Pancreas (tissue), 10 donors: ENCODE measurements at regions not wholly inside any gene's neighbourhood (a gene's known extent, or its start where the extent isn't known, plus 50 kb on each side); places are given as distances from the start of the nearest gene placed in this dataset.

Experiments used
- ATAC-seq, 4 donors: fragments of 200-7000 bp; cut with Tn5 transposase; one replicate each; pipeline versions ENCODE4 v1.8.0 to v1.9.1; 2020; ENCODE audit warnings: mild to moderate bottlenecking in 4 of 4, moderate library complexity in 4 of 4
- DNase-seq, 6 donors: peaks; one replicate each; pipeline ENCODE4 v3.0.0-alpha.2; 2020
- FAIRE-seq: peaks from 2 replicates; lab custom pipeline; 2012; peaks lifted over from hg19 to GRCh38; lab: Jason Lieb, UNC
- H3K27ac ChIP-seq, 4 donors: fragments of 200-600 bp; sonication (generic); 1 replicate in 3 of 4; 2 replicates in 1 of 4; pipeline versions ENCODE4 v1.5.0 to v1.8.0; 2020
- H3K27me3 ChIP-seq, 4 donors: fragments of 200-600 bp; one replicate each; pipeline ENCODE4 v1.8.0; 2021
- H3K36me3 ChIP-seq, 3 donors: fragments of 200-600 bp; sonication (generic) in 1 of 3; one replicate each; pipeline versions ENCODE4 v1.5.0 to v1.8.0; 2020 to 2021
- H3K4me1 ChIP-seq, 3 donors: fragments of 200-600 bp; one replicate each; pipeline ENCODE4 v1.8.0; 2021
- H3K4me3 ChIP-seq, 4 donors: fragments of 200-600 bp; sonication (generic) in 2 of 4; one replicate each; pipeline versions ENCODE4 v1.5.0 to v1.8.0; 2020 to 2021
- H3K9me3 ChIP-seq, 4 donors: fragments of 200-600 bp; one replicate each; pipeline ENCODE4 v1.8.0; 2021
- WGBS, 2 donors: extraction: QIAGEN DNeasy Blood & Tissue Kit; methylation state at CpG; one replicate each; pipeline ENCODE4 v1.1.7; 2013; 5-methylcytosine and 5-hydroxymethylcytosine counted together
- intact Hi-C, 3 donors: fragments of 100-400 bp; cut with DNase I; formaldehyde crosslinking; loops; one replicate each; pipeline versions ENCODE4 v1.11.1 to v1.14.2; 2022
- TF ChIP-seq, protein P1 (sequence below), 4 donors: fragments of 200-600 bp; sonication (generic) in 3 of 4; IDR thresholded peaks; one replicate each; pipeline versions ENCODE4 v1.5.0 to v1.8.0; 2021; ENCODE audit warnings: antibody characterized with exemption in 4 of 4
- donor health status: healthy with polysubstance abuse.
- donor health status: DM: no; HTN: no; CAD: no; lungs with moderate emphysema.
- donor health status: DM: no; HTN: no; CAD: no.
- donor health status: control.
- donor health status: control.
- donor health status: Bipolar disorder and iron deficiency.
- donor health status: DM: yes; HTN: yes; CAD: no.
- donor health status: DM: no; HTN: no; CAD: no.
- donor health status: DM: no; HTN: no; CAD: no.
- donor health status: DM: yes; HTN: yes; CAD: no.

DNA sequence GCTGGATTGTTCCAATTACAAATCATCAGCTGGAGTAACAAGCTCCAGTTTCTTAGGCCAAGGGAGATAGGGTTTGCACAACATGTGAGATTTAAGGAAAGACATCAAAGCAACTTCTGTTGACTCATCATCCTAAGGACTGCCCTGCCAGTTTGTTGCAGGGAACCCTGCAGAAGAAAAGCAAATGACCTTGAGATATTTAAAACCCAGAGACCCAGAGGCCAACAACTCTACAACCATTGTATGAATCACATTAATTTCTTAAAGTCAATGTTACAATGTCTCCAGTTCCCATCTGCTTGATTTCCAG, 491.8 kb upstream of the ACVR2A start:
- H3K4me1 ChIP-seq = peaks cover 4 to 17% (median 12%) of the 10 kb centered on the region in 3 donors
- peak overlapping the region in 2 of 4 donors; percentile 51 to 53 for H3K27ac ChIP-seq
- no peak overlapping the region for H3K4me3 ChIP-seq
- H3K27me3 ChIP-seq = no peaks in the 10 kb centered on the region
- TF ChIP-seq, protein P1, sequence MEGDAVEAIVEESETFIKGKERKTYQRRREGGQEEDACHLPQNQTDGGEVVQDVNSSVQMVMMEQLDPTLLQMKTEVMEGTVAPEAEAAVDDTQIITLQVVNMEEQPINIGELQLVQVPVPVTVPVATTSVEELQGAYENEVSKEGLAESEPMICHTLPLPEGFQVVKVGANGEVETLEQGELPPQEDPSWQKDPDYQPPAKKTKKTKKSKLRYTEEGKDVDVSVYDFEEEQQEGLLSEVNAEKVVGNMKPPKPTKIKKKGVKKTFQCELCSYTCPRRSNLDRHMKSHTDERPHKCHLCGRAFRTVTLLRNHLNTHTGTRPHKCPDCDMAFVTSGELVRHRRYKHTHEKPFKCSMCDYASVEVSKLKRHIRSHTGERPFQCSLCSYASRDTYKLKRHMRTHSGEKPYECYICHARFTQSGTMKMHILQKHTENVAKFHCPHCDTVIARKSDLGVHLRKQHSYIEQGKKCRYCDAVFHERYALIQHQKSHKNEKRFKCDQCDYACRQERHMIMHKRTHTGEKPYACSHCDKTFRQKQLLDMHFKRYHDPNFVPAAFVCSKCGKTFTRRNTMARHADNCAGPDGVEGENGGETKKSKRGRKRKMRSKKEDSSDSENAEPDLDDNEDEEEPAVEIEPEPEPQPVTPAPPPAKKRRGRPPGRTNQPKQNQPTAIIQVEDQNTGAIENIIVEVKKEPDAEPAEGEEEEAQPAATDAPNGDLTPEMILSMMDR (IDR thresholded peaks at IDR 0.05) = no peak
- ATAC-seq (peak; percentile 17 to 37 (median 24)), DNase-seq (no peak), FAIRE-seq (no peak)
- intact Hi-C loops = no loop called here
- no peaks in the 10 kb centered on the region for H3K9me3 ChIP-seq
- H3K36me3 ChIP-seq = no peaks in the 10 kb centered on the region

DNA sequence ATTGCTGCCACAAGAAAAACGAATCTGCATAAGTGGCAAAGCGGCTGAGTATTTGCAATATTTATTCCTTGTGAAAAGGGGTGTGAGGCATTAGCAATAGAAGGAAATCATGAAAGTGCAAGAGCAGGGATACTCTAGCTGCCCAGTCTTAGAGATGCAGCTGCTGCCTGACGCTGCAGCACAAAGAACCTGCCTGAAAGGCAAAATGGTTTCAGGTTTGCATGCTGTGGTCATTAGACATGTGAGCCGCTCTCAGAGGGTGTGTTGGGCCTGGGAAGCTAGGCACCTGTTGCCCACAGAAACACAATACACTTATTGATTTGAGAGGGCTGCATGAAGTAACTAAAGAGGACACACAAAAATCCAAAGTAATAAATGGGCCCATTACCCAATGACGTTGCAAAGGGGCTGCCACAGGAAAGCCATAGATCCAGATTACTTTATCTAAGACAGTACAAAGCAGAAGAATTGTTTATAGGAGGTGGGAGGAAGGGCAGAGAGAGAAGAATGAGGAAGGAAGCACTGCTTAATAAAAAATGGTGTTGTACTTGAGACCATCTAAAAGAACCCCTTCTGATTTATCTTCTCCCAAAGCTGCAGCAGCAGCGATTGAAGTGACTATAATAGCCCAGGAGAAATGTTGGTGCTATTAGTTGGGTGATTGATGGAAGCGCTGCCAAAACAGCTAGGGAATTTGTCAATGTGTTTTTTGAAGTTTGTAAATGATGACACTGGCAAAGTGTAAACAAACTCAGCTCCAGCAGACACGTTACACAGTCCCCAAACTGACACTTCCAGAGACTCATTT, 492.4 kb upstream of the ACVR2A start:
- TF ChIP-seq, protein P1 (IDR thresholded peaks at IDR 0.05) = no peak
- H3K4me3 ChIP-seq = no peak overlapping the region
- no peaks in the 10 kb centered on the region for H3K9me3 ChIP-seq
- ATAC-seq (peak; percentile 92 to 96 (median 94)), DNase-seq (peak; percentile 44 to 83 (median 64)), FAIRE-seq (no peak)
- H3K4me1 ChIP-seq = peaks cover 4 to 17% (median 12%) of the 10 kb centered on the region in 3 donors
- no peaks in the 10 kb centered on the region for H3K27me3 ChIP-seq
- H3K36me3 ChIP-seq = no peaks in the 10 kb centered on the region
- peak overlapping the region in 2 of 4 donors; percentile 51 to 53 for H3K27ac ChIP-seq
- intact Hi-C loops = no loop called here
- 39 to 43% methylated on average over 8 of the region's 8 CpGs for WGBS, 2 donors

DNA sequence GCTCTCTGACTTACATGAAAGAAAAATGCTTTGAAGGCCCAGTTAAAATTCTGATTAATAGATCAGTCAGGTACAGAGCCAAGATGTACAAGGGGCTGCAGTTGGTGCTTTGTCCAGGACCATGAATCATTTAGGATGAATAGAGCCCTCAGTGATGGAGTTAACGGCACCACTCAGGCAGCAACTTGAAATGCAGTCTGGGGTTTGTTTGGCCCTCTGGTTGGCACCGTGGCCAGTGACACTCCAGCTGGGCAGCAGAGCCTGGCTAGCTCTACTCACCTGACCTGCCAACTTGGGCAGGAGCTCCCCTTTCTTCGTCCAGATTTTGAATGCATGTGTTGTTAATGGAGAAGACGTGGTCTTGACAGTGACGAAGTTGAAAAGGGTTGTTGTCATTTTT, 493.0 kb upstream of the ACVR2A start:
- Histone ChIP-seq H3K27ac (peak overlapping the region in 1 of 4 donors; percentile 53), H3K4me1 (peaks cover 4 to 17% (median 12%) of the 10 kb centered on the region in 3 donors), H3K9me3 (no peaks in the 10 kb centered on the region), H3K36me3 (no peaks in the 10 kb centered on the region), H3K27me3 (no peaks in the 10 kb centered on the region), H3K4me3 (no peak overlapping the region)
- peak in 3 of 6 donors; percentile 7 to 19 (median 19) for DNase-seq
- no peak for FAIRE-seq
- 63 to 76% methylated on average over 5 of the region's 5 CpGs for WGBS, 2 donors
- ATAC-seq = peak; percentile 44 to 64 (median 62)
- intact Hi-C loops = no loop called here
- TF ChIP-seq, protein P1 (IDR thresholded peaks at IDR 0.05) = no peak

DNA sequence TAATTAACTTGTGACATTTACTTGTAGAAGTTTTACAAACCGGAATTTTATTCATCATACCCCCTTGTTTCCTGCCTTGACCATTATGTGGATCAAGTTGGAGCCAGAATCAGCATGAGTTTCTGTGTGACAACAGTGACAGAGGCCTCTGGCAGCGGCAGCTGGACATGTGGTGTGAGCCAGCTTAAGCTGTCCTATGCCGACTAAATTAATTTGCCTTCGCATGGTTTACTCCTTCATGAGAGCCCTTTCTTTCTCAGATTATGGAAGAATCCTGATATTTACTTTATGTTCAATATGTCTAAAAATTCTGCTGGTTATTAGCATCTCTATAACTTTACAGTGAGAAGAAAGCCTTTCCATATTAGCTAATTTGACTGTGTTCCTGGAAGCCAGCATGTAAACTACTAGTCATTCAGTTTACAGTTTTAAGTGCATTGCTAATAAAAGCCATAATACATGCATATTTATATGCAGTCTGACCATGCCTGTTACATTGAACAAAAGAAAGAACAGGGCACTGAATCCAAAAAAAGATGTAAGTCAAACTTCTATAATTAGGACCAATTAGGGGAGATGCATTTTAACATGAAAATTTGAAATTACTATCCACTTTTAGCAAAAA, 495.8 kb upstream of the ACVR2A start:
- 52 to 63% methylated on average over 4 of the region's 4 CpGs for WGBS, 2 donors
- FAIRE-seq (no peak), ATAC-seq (no peak), DNase-seq (no peak)
- Histone ChIP-seq H3K27ac (no peak overlapping the region), H3K4me3 (no peak overlapping the region), H3K4me1 (peaks cover 4 to 17% (median 12%) of the 10 kb centered on the region in 3 donors), H3K36me3 (no peaks in the 10 kb centered on the region), H3K27me3 (no peaks in the 10 kb centered on the region), H3K9me3 (no peaks in the 10 kb centered on the region)
- intact Hi-C loops = no loop called here
- TF ChIP-seq, protein P1 (IDR thresholded peaks at IDR 0.05) = no peak

DNA sequence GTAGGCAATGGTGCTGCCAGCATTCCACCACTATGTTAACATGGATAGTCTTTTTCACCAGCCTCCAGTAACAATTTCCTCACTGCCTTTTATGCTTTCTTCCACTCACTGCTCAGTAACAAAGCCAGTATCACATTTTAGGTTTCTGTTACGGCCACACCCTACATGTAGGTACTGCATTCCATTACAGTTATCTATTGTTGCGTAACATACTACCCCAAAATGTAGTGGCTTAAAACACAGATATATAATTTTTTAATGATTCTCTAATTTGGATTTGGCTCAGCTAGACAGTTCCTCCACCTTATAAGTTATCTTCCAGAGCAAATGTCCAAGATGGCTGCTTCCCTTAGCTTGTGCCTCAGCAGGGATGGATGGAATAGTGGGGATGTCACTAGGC, 498.7 kb upstream of the ACVR2A start:
- no peaks in the 10 kb centered on the region for H3K27me3 ChIP-seq
- H3K36me3 ChIP-seq = no peaks in the 10 kb centered on the region
- H3K9me3 ChIP-seq = no peaks in the 10 kb centered on the region
- FAIRE-seq (no peak), ATAC-seq (no peak), DNase-seq (no peak)
- 96 to 97% methylated on average over 2 of the region's 2 CpGs for WGBS, 2 donors
- intact Hi-C loops = no loop called here
- TF ChIP-seq, protein P1 (IDR thresholded peaks at IDR 0.05) = no peak
- peaks cover 0 to 3% (median 0%) of the 10 kb centered on the region in 3 donors for H3K4me1 ChIP-seq
- no peak overlapping the region for H3K4me3 ChIP-seq
- H3K27ac ChIP-seq = no peak overlapping the region
